ENCODE measurements at regions not wholly inside any gene's neighbourhood (a gene's known extent, or its start where the extent isn't known, plus 50 kb on each side); places are given as distances from the start of the nearest gene placed in this dataset.
"Not testable (repeated sequence)": the region's sequence is repeated elsewhere in the genome, so short reads cannot be mapped to it uniquely, and the experiment has no call there.

DNA sequence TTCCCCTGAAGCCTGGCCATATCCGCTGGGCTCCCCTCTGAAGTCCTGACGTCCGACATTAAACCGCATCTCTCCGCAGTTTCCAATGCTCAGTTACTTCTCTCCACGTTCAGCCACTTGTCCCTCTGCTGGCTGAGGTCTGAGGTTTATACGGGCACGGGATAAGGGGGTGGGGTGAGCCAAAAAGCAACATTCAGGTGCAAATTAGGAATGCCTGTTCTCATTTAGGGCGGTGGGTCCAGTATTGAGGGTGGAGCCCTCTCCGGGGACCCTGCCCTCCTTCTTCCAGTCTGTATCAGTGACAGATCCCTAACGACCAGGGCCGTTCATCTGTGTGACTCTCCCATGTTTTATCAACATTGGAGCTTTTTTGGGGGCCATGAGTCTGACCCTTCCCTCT lies 1454.4 kb downstream of the HACE1 start:
- Histone ChIP-seq H3K36me3 (no peaks in the 10 kb centered on the region), H3K4me3 (no peak overlapping the region), H3K4me1 (no peaks in the 10 kb centered on the region), H3K9ac (no peak overlapping the region), H4K20me1 (no peaks in the 10 kb centered on the region), H3K27ac (no peak overlapping the region), H3K4me2 (no peak overlapping the region), H3K9me3 (replicated peaks in 1 of 11) (no peaks in the 10 kb centered on the region), H3K27me3 (no peaks in the 10 kb centered on the region)
- TF ChIP-seq Cebpa-rat (IDR thresholded peaks at IDR 0.05) = no peak

DNA sequence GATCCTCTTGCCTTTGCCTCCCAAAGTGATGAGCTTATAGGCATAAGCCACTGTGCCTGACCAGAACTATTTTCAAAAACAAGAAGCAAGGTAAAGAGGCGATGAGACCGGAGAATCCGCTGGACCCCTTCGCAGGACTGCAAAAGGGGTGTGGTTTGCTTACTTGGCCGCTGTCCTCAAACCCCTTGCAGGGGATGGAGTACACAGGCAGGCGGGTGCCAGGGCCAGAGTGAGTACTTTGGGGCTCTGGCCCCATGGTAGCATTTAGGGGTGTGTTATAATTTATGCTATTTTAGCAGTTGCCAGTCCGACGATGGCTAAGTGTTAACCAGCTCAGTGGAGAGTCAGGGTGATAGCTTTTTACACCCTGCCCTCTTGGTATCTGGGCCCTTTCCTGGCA lies 1454.9 kb downstream of the HACE1 start:
- Histone ChIP-seq H3K4me3 (no peak overlapping the region), H3K27ac (no peak overlapping the region), H3K4me1 (no peaks in the 10 kb centered on the region), H3K9ac (no peak overlapping the region), H3K9me3 (replicated peaks in 1 of 11) (no peaks in the 10 kb centered on the region), H4K20me1 (no peaks in the 10 kb centered on the region), H3K4me2 (no peak overlapping the region), H3K36me3 (no peaks in the 10 kb centered on the region), H3K27me3 (no peaks in the 10 kb centered on the region)
- TF ChIP-seq Cebpa-rat (IDR thresholded peaks at IDR 0.05) = no peak

GRCh38 chr6:103396768-103397167 lies 1463.0 kb downstream of the HACE1 start:
- no peak for TF ChIP-seq Cebpa-rat (IDR thresholded peaks at IDR 0.05)
- no peak overlapping the region for H3K4me2 ChIP-seq
- H4K20me1 ChIP-seq = no peaks in the 10 kb centered on the region
- H3K9ac ChIP-seq = no peak overlapping the region
- no peak overlapping the region for H3K4me3 ChIP-seq
- no peaks in the 10 kb centered on the region for H3K4me1 ChIP-seq
- H3K27me3 ChIP-seq = no peaks in the 10 kb centered on the region
- no peak overlapping the region for H3K27ac ChIP-seq
- peaks cover 7 to 21% (median 12%) of the 10 kb centered on the region in 11 experiments; a peak in 20 of 22 replicates for H3K9me3 ChIP-seq (replicated peaks in 1 of 11)
- H3K36me3 ChIP-seq = no peaks in the 10 kb centered on the region

DNA sequence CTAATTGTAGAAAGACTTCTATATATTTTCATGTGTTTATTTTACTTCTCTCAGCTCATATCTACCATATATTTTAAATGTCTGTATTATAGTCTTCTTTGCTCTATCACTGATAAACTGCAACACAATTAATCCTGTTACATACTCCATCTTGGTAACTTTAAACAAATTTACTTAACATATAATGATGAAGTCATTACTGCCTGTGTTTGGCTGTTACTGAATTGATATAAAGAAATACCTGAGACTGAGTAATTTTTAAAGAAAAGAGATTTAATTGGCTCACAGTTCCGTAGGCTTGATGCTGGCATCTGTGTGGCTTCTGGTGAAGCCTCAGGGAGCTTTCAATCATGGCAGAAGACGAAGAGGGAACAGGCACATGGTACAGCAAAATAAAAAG lies 1480.4 kb downstream of the HACE1 start:
- no peak for TF ChIP-seq Cebpa-rat (IDR thresholded peaks at IDR 0.05)
- Histone ChIP-seq H3K27me3 (no peaks in the 10 kb centered on the region), H4K20me1 (no peaks in the 10 kb centered on the region), H3K9me3 (replicated peaks in 1 of 11) (no peaks in the 10 kb centered on the region), H3K4me3 (no peak overlapping the region), H3K36me3 (no peaks in the 10 kb centered on the region), H3K4me2 (no peak overlapping the region), H3K9ac (no peak overlapping the region), H3K4me1 (no peaks in the 10 kb centered on the region), H3K27ac (no peak overlapping the region)

DNA sequence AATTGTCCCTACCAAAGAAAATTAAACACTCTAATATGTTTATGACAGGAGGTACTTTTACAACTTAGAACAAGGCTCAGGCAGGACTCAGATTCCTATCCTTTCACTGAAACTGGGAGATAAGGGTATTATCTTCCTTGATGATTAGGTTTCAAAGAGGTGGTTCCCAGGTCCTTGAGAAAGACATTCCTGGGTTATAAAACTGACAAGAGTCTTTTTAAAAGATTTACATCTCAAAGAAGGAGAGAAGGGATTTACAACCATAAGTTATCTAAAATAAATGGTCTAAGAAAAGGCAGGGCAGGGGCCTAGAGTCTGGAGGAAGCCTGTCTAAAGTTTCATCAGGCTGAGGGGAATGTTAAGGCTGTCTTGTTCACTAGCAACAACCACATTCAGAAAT lies 1492.5 kb downstream of the HACE1 start:
- H3K4me2 ChIP-seq = no peak overlapping the region
- no peaks in the 10 kb centered on the region for H3K27me3 ChIP-seq
- no peaks in the 10 kb centered on the region for H3K36me3 ChIP-seq
- H4K20me1 ChIP-seq = no peaks in the 10 kb centered on the region
- no peak overlapping the region for H3K4me3 ChIP-seq
- H3K4me1 ChIP-seq = no peaks in the 10 kb centered on the region
- no peak overlapping the region for H3K9ac ChIP-seq
- TF ChIP-seq Cebpa-rat (IDR thresholded peaks at IDR 0.05) = no peak
- no peak overlapping the region for H3K27ac ChIP-seq
- H3K9me3 ChIP-seq (replicated peaks in 1 of 11) = no peaks in the 10 kb centered on the region; a peak in 1 of 22 replicates

DNA sequence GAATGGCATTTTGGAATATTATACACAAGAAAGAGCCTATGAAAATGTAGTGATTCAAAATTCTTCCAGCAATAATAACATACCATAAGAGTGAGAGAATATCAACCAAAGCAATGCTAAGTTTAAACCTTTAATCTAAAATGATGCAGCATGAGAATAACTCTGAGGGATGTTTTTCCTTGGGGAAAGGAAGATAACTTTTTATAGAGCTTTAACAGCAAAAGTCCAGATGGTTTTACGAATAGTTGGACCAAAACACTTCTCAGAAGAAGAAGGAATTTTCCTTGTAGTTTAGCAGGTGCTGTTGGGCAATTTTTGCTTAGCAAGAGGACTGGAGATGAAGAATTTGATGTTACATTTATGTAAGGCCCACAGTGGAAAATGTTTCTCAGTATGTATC lies 1503.2 kb downstream of the HACE1 start:
- Histone ChIP-seq H3K27me3 (no peaks in the 10 kb centered on the region), H3K4me3 (no peak overlapping the region), H3K4me1 (no peaks in the 10 kb centered on the region)

DNA sequence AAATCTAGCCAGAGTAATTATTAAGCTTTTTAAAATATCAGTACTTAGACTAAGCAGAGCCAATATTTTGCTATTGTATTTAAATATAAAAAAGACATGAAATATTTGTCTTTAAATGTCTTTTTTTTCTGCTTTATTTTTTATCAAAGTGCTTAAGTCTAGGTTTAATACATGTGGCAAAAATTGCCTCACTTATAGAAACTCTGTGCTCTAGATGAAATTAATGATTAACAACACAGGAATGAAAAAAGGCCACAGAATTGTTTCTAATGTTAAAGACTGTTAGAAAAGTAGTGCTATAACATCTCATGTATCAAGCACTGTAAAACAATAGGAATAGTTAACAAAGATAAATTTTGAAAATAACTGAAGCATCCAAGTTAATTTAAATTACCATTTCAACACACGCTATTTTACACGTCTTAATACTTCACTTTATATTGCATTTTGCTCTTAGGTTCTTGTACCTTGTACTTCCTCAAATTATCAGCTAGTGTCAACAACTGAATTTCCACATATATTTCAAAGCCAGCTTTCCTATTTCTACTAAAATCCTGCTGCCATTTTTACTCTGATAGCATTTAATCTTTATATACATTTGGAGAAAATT lies 1515.1 kb downstream of the HACE1 start:
- Histone ChIP-seq H4K20me1 (no peaks in the 10 kb centered on the region), H3K27ac (no peak overlapping the region), H3K27me3 (no peaks in the 10 kb centered on the region), H3K4me1 (no peaks in the 10 kb centered on the region), H3K4me3 (no peak overlapping the region), H3K9ac (no peak overlapping the region), H3K4me2 (no peak overlapping the region), H3K36me3 (no peaks in the 10 kb centered on the region), H3K9me3 (replicated peaks in 1 of 11) (no peaks in the 10 kb centered on the region)
- no peak for TF ChIP-seq Cebpa-rat (IDR thresholded peaks at IDR 0.05)

More for the DNA sequence above, 1503.2 kb downstream of the HACE1 start:
- no peaks in the 10 kb centered on the region for H3K36me3 ChIP-seq
- TF ChIP-seq Cebpa-rat (IDR thresholded peaks at IDR 0.05) = no peak
- no peak overlapping the region for H3K4me2 ChIP-seq
- no peaks in the 10 kb centered on the region for H3K9me3 ChIP-seq (replicated peaks in 1 of 11)
- no peaks in the 10 kb centered on the region for H4K20me1 ChIP-seq
- H3K27ac ChIP-seq = no peak overlapping the region
- no peak overlapping the region for H3K9ac ChIP-seq

DNA sequence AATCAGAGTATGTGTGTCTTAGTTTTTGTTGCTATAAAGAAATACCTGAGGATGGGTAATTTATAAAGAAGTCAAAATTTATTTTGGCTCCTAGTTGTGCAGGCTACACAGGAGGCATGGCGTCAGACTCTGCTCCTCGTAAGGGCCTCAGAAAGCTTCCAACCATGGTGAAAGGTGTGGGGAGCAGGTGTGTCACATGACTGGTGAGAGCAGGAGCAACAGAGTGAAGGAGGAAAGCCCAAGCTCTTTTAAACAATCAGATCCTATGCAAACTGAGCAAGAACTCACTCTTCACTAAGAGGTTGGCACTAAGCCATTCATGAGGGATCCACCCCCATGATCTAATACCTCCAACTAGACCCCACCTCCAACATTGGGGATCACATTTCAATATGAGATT lies 1524.3 kb downstream of the HACE1 start:
- Histone ChIP-seq H3K4me2 (no peak overlapping the region), H3K27me3 (no peaks in the 10 kb centered on the region), H3K36me3 (no peaks in the 10 kb centered on the region), H3K9ac (no peak overlapping the region), H3K27ac (no peak overlapping the region), H3K4me3 (no peak overlapping the region), H3K4me1 (no peaks in the 10 kb centered on the region), H4K20me1 (no peaks in the 10 kb centered on the region), H3K9me3 (replicated peaks in 1 of 11) (no peaks in the 10 kb centered on the region)
- TF ChIP-seq Cebpa-rat (IDR thresholded peaks at IDR 0.05) = no peak

DNA sequence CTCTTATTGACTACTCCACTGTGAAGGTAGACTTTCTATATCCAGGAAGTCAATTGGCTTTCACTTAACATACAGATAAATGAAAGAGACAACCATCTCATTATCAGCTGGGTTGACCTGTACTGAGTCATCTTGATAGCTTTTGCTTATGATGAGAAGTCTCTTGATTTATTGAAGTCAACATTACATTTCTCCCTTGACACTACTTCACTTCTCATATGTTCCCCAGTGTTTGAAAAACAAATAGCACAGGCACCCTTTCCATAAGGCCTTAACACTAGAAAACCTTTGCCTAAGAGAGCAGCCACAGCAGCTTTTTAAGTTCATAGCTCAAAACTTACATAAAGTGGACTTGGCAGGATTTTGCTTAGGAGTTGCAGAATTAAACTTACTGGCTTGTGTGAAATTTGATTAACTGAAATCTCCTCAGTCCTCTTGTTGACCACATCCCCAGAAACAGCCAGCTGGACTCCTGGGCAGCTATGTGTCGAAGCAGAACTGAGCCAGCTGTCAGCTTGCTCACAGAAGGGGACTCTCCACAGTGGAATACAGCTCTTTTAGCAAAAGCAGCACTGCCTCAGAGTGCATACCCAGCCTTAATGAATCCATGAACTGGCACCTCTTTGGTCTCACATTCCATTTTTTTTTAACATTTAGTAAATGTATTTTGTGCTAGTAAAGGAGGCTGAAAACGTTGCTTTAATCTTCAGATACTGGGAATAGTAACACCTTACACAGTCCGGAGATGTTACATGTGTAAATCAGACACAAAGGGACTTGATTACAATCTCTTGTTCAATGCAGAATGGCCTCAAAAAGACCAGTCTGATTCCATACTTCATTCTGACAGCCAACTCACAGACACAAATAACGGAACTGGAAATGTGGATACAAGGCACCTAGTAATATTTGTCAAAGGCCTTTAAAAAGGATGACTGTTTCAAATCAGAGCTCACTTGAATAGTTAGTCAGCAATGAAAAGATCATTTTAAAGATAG lies 1532.7 kb downstream of the HACE1 start:
- TF ChIP-seq Cebpa-rat (IDR thresholded peaks at IDR 0.05) = no peak
- Histone ChIP-seq H4K20me1 (no peaks in the 10 kb centered on the region), H3K9ac (no peak overlapping the region), H3K36me3 (no peaks in the 10 kb centered on the region), H3K27me3 (no peaks in the 10 kb centered on the region), H3K27ac (no peak overlapping the region), H3K9me3 (replicated peaks in 1 of 11) (no peaks in the 10 kb centered on the region), H3K4me2 (no peak overlapping the region), H3K4me1 (no peaks in the 10 kb centered on the region), H3K4me3 (no peak overlapping the region)

DNA sequence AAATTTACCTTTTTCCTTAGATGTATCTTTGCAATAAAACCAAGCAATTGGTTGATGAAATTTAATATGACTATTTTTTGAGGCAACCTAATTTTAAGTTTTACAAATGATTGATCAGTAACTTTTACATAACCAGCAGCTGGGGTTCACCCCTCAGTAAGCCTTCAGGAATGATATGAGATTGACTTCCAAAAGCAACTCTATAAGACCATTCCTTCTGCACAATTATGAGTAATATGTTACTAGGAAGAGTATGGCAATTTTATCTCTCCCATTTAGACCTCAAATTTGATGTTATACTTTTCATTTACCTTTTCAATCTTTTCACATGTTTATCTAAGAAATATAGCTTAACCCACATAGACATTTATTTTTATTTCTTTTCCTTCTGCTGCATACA lies 1546.3 kb downstream of the HACE1 start:
- Histone ChIP-seq H3K9ac (no peak overlapping the region), H3K9me3 (replicated peaks in 1 of 11) (peaks cover 10 to 18% (median 15%) of the 10 kb centered on the region in 11 experiments; a peak in 20 of 22 replicates), H4K20me1 (no peaks in the 10 kb centered on the region), H3K27me3 (no peaks in the 10 kb centered on the region), H3K36me3 (no peaks in the 10 kb centered on the region), H3K4me1 (no peaks in the 10 kb centered on the region), H3K27ac (no peak overlapping the region), H3K4me2 (no peak overlapping the region), H3K4me3 (no peak overlapping the region)
- TF ChIP-seq Cebpa-rat (IDR thresholded peaks at IDR 0.05) = no peak

- not testable (repeated sequence) for H3K4me3 ChIP-seq; H3K27me3 ChIP-seq; H3K9me3 ChIP-seq (replicated peaks in 1 of 11); H3K9ac ChIP-seq; H3K36me3 ChIP-seq; H4K20me1 ChIP-seq; H3K27ac ChIP-seq; H3K4me1 ChIP-seq; H3K4me2 ChIP-seq
Observed at GRCh38 chr6:103294376-103294775, 1565.3 kb downstream of the HACE1 start.

Measured in BLaER1 treated with 17β-estradiol and CSF1 and Interleukin-3, amounts not matched to agents 10 nM and 100 nM (cell line).